AG09319 (cell line): ENCODE measurements at regions not wholly inside any gene's neighbourhood (a gene's known extent, or its start where the extent isn't known, plus 50 kb on each side); places are given as distances from the start of the nearest gene placed in this dataset.
"Not testable (repeated sequence)": the region's sequence is repeated elsewhere in the genome, so short reads cannot be mapped to it uniquely, and the experiment has no call there.

Source experiments
- DNase-seq: peaks from one replicate; pipeline ENCODE4 v3.0.0-alpha.2; 2010; ENCODE audit warnings: low read depth; ENCODE audit errors: extremely low read depth
- TF ChIP-seq, protein P1 (sequence below): IDR thresholded peaks from 2 replicates; pipeline ENCODE4 v1.5.1; 2011; ENCODE audit warnings: low read depth, mild to moderate bottlenecking, inconsistent platforms, low read length, moderate library complexity

DNA sequence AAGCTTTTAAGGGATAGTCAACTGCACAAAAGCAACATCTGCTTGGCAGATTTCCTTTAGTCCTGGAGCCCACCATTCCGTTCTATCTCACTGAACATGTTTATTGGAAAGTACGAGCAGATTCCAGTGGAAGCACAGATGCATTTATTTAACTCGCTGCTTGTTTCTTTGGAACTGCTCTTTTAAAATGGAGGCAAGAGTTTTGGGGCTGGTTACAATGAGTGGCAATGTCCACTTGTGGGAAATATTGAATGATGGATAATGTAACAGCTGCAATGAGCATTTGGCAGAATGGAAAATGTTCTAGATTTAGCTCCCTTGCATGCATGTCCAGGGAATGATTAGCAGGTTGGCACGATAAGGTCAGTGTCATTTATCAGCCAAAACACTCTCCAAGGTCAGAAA, 163.0 kb downstream of the ATP23 start:
- TF ChIP-seq, protein P1, sequence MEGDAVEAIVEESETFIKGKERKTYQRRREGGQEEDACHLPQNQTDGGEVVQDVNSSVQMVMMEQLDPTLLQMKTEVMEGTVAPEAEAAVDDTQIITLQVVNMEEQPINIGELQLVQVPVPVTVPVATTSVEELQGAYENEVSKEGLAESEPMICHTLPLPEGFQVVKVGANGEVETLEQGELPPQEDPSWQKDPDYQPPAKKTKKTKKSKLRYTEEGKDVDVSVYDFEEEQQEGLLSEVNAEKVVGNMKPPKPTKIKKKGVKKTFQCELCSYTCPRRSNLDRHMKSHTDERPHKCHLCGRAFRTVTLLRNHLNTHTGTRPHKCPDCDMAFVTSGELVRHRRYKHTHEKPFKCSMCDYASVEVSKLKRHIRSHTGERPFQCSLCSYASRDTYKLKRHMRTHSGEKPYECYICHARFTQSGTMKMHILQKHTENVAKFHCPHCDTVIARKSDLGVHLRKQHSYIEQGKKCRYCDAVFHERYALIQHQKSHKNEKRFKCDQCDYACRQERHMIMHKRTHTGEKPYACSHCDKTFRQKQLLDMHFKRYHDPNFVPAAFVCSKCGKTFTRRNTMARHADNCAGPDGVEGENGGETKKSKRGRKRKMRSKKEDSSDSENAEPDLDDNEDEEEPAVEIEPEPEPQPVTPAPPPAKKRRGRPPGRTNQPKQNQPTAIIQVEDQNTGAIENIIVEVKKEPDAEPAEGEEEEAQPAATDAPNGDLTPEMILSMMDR = no peak

DNA sequence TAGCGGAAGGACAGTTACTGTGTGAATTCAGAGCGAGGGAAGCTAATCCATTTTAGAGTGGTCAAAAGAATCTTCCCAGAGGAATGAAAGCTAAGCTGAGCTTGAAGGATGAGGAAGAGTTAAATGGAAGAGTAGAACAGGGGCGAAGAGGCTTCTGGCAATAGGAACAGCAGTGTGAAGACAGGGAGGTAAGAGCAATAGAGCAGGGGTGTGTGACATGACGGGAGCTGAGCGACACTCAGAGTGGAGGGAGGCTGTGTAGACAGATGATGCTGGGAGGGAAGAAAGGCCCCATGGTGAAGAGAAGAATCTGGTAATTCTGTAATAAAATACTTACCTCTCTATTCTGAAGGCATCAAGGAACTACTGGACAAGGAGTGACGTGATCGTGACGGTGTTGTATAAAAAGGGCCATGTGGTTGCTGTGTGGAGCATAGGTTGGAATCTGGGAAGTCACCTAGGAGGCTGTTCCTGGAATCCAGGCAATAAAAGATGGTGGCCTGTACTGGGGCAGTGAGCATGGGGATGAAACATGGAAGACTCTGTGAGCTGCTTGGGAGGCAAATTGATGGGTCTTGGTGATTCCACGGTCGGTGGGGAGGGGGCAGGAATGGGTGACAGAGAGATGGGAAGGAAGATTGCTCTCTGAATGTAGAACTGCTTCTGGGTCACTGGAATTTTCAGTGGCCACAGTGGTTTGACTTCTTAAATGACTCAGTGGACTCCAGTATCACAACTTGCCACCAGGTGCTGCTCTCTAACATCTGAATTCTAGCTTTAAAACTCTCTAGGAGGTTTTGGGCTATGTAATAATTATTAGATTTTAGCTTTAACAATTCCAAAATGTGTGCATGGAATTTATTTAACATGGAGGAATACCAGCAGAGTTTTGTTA, 164.1 kb downstream of the ATP23 start:
- no peak for DNase-seq
- TF ChIP-seq, protein P1 = peak; percentile 29

More for the DNA sequence above, 163.0 kb downstream of the ATP23 start:
- no peak for DNase-seq

DNA sequence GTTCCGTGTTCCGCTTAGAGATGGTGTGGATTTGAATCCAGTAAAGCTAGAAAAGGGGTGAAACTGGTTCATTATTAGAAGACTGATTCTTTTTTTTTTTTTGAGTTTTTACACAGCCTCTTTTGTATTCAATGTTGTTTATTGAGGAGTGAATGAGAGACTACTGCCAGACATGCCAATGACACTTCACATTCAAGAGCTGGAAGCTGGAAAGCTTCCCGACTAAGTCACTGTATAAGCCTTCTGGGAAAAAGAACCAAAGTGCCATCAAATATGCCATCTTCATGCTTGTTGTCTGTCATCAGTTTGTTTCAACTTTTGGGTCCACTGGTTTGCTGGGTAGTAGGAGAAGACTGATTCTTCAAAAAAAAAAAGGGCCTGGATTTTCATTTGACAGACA, 164.8 kb downstream of the ATP23 start:
- DNase-seq = no peak
- TF ChIP-seq, protein P1 = no peak

DNA sequence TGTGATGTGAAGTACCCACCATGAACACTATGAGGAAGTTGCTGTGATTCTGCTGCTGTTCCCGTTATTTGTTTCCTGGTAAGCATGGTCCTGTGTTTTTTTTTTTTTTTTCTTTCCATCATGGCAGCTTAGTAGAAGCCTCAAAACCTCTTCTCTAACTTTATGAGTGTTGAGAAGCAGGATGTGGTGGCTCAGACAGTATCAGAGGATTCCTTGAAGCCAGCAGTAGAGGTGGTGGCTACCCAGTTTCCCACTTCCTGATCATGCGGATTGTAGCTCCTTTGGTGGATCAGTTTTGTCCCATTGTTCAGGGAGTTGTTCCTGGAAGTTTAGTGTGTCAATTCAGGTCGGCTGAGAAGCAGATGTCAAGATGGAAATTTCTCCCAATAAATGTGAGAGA, 175.8 kb downstream of the ATP23 start:
- TF ChIP-seq, protein P1 = no peak
- DNase-seq = no peak

DNA sequence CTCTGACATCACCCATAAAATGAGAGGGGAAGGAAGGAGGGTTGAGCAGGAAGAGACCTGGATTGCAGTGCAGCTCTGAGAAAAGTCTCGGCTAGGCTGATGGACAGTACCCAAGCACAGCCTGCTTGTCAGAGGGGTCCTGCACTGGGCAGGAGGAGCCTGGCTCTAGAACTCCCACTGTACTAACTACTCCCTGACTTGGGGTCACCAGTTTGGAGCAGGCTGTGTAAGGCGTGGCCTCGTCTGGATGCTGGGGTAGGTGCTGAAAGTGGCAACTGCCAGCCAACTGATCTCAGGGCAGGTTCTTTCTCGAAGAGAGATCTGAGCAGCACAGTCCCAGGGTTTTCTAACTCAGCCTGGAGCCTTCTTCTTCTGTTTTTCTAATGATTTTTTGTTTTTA, 176.3 kb downstream of the ATP23 start:
- DNase-seq = no peak

GRCh38 chr12:58125761-58126160, 184.4 kb downstream of the ATP23 start:
- not testable (repeated sequence) for DNase-seq

More for the DNA sequence above, 176.3 kb downstream of the ATP23 start:
- TF ChIP-seq, protein P1 = no peak

DNA sequence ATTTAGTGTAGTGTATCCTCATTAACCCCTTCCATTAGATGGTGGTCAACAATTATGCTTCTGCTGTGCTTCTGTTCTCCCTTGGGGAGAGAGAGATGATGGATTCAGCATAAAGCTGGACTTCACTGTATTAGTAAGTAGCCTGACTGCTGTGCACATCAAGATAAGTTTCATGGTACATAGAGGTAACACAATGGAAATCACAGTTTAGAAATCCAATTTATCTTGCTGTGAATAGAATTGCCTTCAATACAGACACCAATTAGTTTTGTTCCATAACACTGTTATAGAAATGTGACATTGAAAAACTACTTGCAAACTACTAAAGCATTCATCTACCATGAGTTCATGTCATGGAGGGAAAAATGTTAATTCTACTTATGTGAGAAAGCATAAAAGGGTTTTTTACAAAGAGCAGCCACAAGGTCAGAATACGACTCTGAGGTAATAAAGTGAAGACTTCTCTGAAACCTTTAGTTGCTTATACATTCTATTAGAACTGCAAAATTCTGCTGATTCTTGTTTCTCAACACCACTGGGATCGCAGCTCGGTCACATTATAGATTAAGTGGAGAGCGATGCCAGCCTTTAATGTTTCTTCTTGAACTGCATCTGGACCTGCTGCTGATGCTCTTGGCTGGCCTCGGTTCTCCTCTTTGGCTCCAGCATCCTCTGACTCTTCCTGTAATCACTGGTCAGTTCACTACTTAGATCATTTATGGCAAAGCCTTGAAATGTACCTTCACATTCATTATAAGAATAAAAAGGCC, 190.8 kb downstream of the ATP23 start:
- TF ChIP-seq, protein P1 = no peak
- no peak for DNase-seq
